ENCODE measurements at regions not wholly inside any gene's neighbourhood (a gene's known extent, or its start where the extent isn't known, plus 50 kb on each side); places are given as distances from the start of the nearest gene placed in this dataset.

GRCh38 chr12:127552838-127553237 is 714.1 kb upstream of the TMEM132C start:
- CTCF ChIA-PET = no interaction called here
- TF ChIP-seq CTCF (IDR thresholded peaks at IDR 0.05; ENCODE audit: unreplicated experiment) = no peak
- intact Hi-C loops (cut with micrococcal nuclease; ENCODE audit: unreplicated experiment) = no loop called here
- no peaks in the 10 kb centered on the region for H3K36me3 Mint-ChIP-seq (ENCODE audit: insufficient read depth, unreplicated experiment)
- H3K27me3 Mint-ChIP-seq (ENCODE audit: unreplicated experiment) = no peaks in the 10 kb centered on the region
- DNase-seq = no peak
- no peak overlapping the region for H3K4me3 Mint-ChIP-seq (ENCODE audit: low read depth, unreplicated experiment)
- H3K9me3 Mint-ChIP-seq (ENCODE audit: low read depth, unreplicated experiment) = peaks cover 23% of the 10 kb centered on the region
- H3K4me1 Mint-ChIP-seq (ENCODE audit: low read depth, unreplicated experiment) = no peaks in the 10 kb centered on the region
- no TSS peak for BruUV-seq (replicated peaks)
- H3K27ac Mint-ChIP-seq (ENCODE audit: unreplicated experiment) = no peak overlapping the region

- CTCF ChIA-PET = no interaction called here
- TF ChIP-seq CTCF (IDR thresholded peaks at IDR 0.05; ENCODE audit: unreplicated experiment) = no peak
- Mint-ChIP-seq H3K27me3 (ENCODE audit: unreplicated experiment) (no peaks in the 10 kb centered on the region), H3K4me3 (ENCODE audit: low read depth, unreplicated experiment) (no peak overlapping the region), H3K9me3 (ENCODE audit: low read depth, unreplicated experiment) (peaks cover 23% of the 10 kb centered on the region), H3K4me1 (ENCODE audit: low read depth, unreplicated experiment) (no peaks in the 10 kb centered on the region), H3K36me3 (ENCODE audit: insufficient read depth, unreplicated experiment) (no peaks in the 10 kb centered on the region), H3K27ac (ENCODE audit: unreplicated experiment) (no peak overlapping the region)
- intact Hi-C loops (cut with micrococcal nuclease; ENCODE audit: unreplicated experiment) = no loop called here
- no TSS peak for BruUV-seq (replicated peaks)
- no peak for DNase-seq
Observed at GRCh38 chr12:127555071-127555470, 711.9 kb upstream of the TMEM132C start.

- Mint-ChIP-seq H3K27ac (ENCODE audit: unreplicated experiment) (no peak overlapping the region), H3K9me3 (ENCODE audit: low read depth, unreplicated experiment) (peaks cover 26% of the 10 kb centered on the region), H3K4me3 (ENCODE audit: low read depth, unreplicated experiment) (no peak overlapping the region), H3K27me3 (ENCODE audit: unreplicated experiment) (no peaks in the 10 kb centered on the region), H3K4me1 (ENCODE audit: low read depth, unreplicated experiment) (no peaks in the 10 kb centered on the region), H3K36me3 (ENCODE audit: insufficient read depth, unreplicated experiment) (no peaks in the 10 kb centered on the region)
- intact Hi-C loops (cut with micrococcal nuclease; ENCODE audit: unreplicated experiment) = no loop called here
- DNase-seq = no peak
- BruUV-seq (replicated peaks) = no TSS peak
- TF ChIP-seq CTCF (IDR thresholded peaks at IDR 0.05; ENCODE audit: unreplicated experiment) = no peak
- CTCF ChIA-PET = no interaction called here
Observed at GRCh38 chr12:127556231-127556886, 710.6 kb upstream of the TMEM132C start.

GRCh38 chr12:127558361-127558760 is 708.6 kb upstream of the TMEM132C start:
- no peak for TF ChIP-seq CTCF (IDR thresholded peaks at IDR 0.05; ENCODE audit: unreplicated experiment)
- no peak for DNase-seq
- Mint-ChIP-seq H3K4me3 (ENCODE audit: low read depth, unreplicated experiment) (no peak overlapping the region), H3K4me1 (ENCODE audit: low read depth, unreplicated experiment) (no peaks in the 10 kb centered on the region), H3K27me3 (ENCODE audit: unreplicated experiment) (no peaks in the 10 kb centered on the region), H3K36me3 (ENCODE audit: insufficient read depth, unreplicated experiment) (no peaks in the 10 kb centered on the region), H3K9me3 (ENCODE audit: low read depth, unreplicated experiment) (peaks cover 25% of the 10 kb centered on the region), H3K27ac (ENCODE audit: unreplicated experiment) (no peak overlapping the region)
- intact Hi-C loops (cut with micrococcal nuclease; ENCODE audit: unreplicated experiment) = no loop called here
- CTCF ChIA-PET = no interaction called here
- no TSS peak for BruUV-seq (replicated peaks)
